Coronary artery (tissue), 2 donors: ENCODE measurements at regions not wholly inside any gene's neighbourhood (a gene's known extent, or its start where the extent isn't known, plus 50 kb on each side); places are given as distances from the start of the nearest gene placed in this dataset.

ENCODE experiments used
- DNase-seq: peaks from one replicate; pipeline ENCODE4 v3.0.0-alpha.2; 2017; ENCODE audit warnings: low spot score
- H3K27ac ChIP-seq, 2 donors: fragments of 200-600 bp; sonication (generic); one replicate each; pipeline ENCODE4 v1.5.1; 2016 to 2019
- H3K4me3 ChIP-seq: fragments of 200-600 bp; sonication (generic); 2 replicates; pipeline ENCODE4 v1.5.1; 2016; ENCODE audit warnings: mild to moderate bottlenecking, moderate library complexity
- TF ChIP-seq, protein P1 (sequence below): fragments of 200-600 bp; sonication (generic); IDR thresholded peaks from one replicate; pipeline ENCODE4 v1.5.1; 2019; ENCODE audit warnings: antibody characterized with exemption

DNA sequence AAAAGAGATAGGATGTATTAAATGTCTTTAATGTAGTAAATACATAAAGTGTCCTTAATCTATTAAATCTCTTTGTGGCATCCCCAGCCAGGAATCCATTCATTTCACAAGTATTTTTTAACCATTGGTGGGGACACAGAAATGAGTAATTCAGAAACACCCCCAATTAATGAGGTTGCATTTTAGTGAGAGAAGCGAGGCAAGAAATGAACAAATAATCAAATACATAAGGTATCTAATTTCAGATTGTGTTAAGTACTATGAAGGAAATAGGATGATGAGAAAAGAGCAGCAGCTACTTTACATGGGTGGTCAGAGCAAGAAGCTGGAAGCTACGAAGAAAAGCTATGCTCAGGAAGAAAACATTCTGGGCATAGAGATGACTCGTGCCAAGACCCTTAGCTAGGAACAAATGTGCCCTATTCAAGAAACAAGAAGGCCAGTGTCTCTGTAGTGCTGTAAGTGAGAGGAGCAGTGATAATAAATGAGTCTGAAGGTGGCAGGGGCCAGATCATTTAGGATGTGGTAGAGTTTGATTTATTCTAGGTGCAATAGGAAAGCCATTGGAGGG lies 60.5 kb upstream of the IGF1 start:
- no peak overlapping the region for H3K4me3 ChIP-seq
- TF ChIP-seq, protein P1, sequence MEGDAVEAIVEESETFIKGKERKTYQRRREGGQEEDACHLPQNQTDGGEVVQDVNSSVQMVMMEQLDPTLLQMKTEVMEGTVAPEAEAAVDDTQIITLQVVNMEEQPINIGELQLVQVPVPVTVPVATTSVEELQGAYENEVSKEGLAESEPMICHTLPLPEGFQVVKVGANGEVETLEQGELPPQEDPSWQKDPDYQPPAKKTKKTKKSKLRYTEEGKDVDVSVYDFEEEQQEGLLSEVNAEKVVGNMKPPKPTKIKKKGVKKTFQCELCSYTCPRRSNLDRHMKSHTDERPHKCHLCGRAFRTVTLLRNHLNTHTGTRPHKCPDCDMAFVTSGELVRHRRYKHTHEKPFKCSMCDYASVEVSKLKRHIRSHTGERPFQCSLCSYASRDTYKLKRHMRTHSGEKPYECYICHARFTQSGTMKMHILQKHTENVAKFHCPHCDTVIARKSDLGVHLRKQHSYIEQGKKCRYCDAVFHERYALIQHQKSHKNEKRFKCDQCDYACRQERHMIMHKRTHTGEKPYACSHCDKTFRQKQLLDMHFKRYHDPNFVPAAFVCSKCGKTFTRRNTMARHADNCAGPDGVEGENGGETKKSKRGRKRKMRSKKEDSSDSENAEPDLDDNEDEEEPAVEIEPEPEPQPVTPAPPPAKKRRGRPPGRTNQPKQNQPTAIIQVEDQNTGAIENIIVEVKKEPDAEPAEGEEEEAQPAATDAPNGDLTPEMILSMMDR: no peak
- no peak for DNase-seq
- no peak overlapping the region for H3K27ac ChIP-seq

DNA sequence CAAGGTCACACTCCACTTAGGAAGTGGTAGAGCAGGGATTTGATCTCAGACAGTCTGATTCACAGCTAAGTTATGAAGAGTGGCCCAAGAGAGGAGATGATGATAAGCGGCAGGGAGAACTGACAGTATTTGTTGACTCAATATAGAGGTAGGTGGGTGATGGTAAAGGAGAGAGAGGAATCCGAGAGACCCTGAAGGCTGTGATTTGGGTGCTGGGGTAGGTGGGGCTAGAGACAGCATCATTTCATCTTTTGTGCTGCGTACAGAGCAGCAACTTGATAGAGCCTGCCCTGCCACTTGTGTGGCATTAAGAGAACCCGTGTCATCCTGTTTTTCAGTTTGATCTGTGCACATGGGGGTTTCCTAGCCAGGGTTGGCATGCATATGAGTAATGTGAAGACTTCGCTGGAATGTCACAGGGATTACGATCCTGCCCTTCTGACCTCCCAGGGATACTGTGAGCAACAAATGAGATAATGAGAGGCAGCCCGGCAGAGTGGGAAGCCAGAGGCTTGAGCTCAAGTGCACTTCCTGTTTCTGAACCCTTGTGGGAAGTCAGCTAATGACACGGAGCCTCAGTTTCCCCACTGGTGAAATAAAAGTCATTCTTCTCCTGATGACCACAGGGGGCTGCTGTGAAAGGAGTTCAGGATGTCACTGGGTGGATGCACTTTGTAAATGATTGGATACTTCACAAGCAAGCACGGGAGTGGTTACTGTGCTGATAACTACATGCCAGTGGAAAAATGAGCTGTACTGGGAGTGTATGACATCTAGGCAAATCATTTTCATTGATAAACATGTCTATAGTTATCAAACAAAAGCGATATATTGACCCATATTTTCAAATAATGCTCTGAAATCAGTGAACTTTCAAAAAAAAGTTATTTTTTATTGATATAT lies 59.5 kb upstream of the IGF1 start:
- Histone ChIP-seq H3K27ac (no peak overlapping the region), H3K4me3 (no peak overlapping the region)
- no peak for DNase-seq
- TF ChIP-seq, protein P1: no peak

GRCh38 chr12:102535306-102535705 lies 54.9 kb upstream of the IGF1 start:
- TF ChIP-seq, protein P1: no peak
- Histone ChIP-seq H3K27ac (no peak overlapping the region), H3K4me3 (no peak overlapping the region)
- DNase-seq: no peak

DNA sequence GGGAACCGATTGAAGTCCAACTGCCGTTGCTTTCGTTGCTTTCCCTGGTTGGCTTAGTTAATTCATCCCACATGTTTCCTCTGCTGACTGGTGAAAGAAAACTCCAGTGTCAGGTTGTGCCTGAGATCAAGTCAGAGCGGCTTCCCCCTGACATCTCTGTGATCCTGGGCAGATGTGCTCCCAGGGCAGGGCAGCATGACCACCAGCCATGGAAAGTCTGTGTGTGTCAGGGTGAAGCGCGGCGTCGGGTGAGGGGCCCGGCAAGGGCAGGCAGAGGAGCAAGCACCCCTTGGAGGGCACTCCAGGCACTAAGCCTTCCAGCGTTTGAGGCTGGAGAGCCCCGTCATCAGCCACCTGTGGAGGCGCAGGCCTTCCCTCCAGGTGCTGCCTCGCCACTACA lies 54.5 kb upstream of the IGF1 start:
- H3K4me3 ChIP-seq: no peak overlapping the region
- TF ChIP-seq, protein P1: no peak
- no peak overlapping the region for H3K27ac ChIP-seq
- DNase-seq: no peak

- Histone ChIP-seq H3K4me3 (no peak overlapping the region), H3K27ac (no peak overlapping the region)
- DNase-seq: no peak
- TF ChIP-seq, protein P1: no peak
Measured at GRCh38 chr12:102533483-102534215, 53.3 kb upstream of the IGF1 start.
